ENCODE measurements at regions not wholly inside any gene's neighbourhood (a gene's known extent, or its start where the extent isn't known, plus 50 kb on each side); places are given as distances from the start of the nearest gene placed in this dataset.

GRCh38 chr2:18741895-18742732 is 152.7 kb upstream of the NT5C1B start:
- no peaks in the 10 kb centered on the region for H3K9me3 ChIP-seq
- ATAC-seq = peak; percentile 55
- no peak for TF ChIP-seq CTCF (IDR thresholded peaks at IDR 0.05)
- no peaks in the 10 kb centered on the region for H3K36me3 ChIP-seq
- H3K27ac ChIP-seq = peak overlapping the region; percentile 21
- H3K4me3 ChIP-seq = no peak overlapping the region
- H3K27me3 ChIP-seq = no peaks in the 10 kb centered on the region
- DNase-seq = no peak
- intact Hi-C loops (cut with DNase I) = loop anchor here (10.0 kb wide), 1 partner anchor 613 kb away; the partner anchor contains the start of gene OSR1
- H3K4me1 ChIP-seq = no peaks in the 10 kb centered on the region

GRCh38 chr2:18741191-18741590 is 151.8 kb upstream of the NT5C1B start:
- no peak for TF ChIP-seq CTCF (IDR thresholded peaks at IDR 0.05)
- H3K27ac ChIP-seq = peak overlapping the region; percentile 7
- ATAC-seq (no peak), DNase-seq (no peak)
- no peaks in the 10 kb centered on the region for H3K9me3 ChIP-seq
- H3K4me3 ChIP-seq = no peak overlapping the region
- H3K36me3 ChIP-seq = no peaks in the 10 kb centered on the region
- H3K27me3 ChIP-seq = no peaks in the 10 kb centered on the region
- H3K4me1 ChIP-seq = no peaks in the 10 kb centered on the region
- intact Hi-C loops (cut with DNase I) = loop anchor here (10.0 kb wide), 1 partner anchor 614 kb away; the partner anchor contains the start of gene OSR1

GRCh38 chr2:18740474-18740881 is 151.1 kb upstream of the NT5C1B start:
- no peaks in the 10 kb centered on the region for H3K36me3 ChIP-seq
- no peak for TF ChIP-seq CTCF (IDR thresholded peaks at IDR 0.05)
- ATAC-seq (peak; percentile 53), DNase-seq (peak; percentile 66)
- no peak overlapping the region for H3K4me3 ChIP-seq
- intact Hi-C loops (cut with DNase I) = loop anchor here (10.0 kb wide), 1 partner anchor 614 kb away; the partner anchor contains the start of gene OSR1
- H3K4me1 ChIP-seq = no peaks in the 10 kb centered on the region
- H3K27ac ChIP-seq = no peak overlapping the region
- H3K9me3 ChIP-seq = no peaks in the 10 kb centered on the region
- H3K27me3 ChIP-seq = no peaks in the 10 kb centered on the region

- H3K4me3 ChIP-seq = no peak overlapping the region
- no peaks in the 10 kb centered on the region for H3K9me3 ChIP-seq
- no peaks in the 10 kb centered on the region for H3K27me3 ChIP-seq
- no peak for TF ChIP-seq CTCF (IDR thresholded peaks at IDR 0.05)
- no peaks in the 10 kb centered on the region for H3K4me1 ChIP-seq
- ATAC-seq (no peak), DNase-seq (no peak)
- H3K36me3 ChIP-seq = no peaks in the 10 kb centered on the region
- intact Hi-C loops (cut with DNase I) = no loop called here
- no peak overlapping the region for H3K27ac ChIP-seq
These were observed 142.3 kb upstream of the NT5C1B start for GRCh38 chr2:18731666-18732065.

- Histone ChIP-seq H3K36me3 (no peaks in the 10 kb centered on the region), H3K4me1 (no peaks in the 10 kb centered on the region), H3K27me3 (no peaks in the 10 kb centered on the region), H3K4me3 (no peak overlapping the region), H3K9me3 (no peaks in the 10 kb centered on the region), H3K27ac (no peak overlapping the region)
- no peak for TF ChIP-seq CTCF (IDR thresholded peaks at IDR 0.05)
- intact Hi-C loops (cut with DNase I) = no loop called here
- DNase-seq (no peak), ATAC-seq (no peak)
These were observed 135.2 kb upstream of the NT5C1B start for GRCh38 chr2:18724371-18725145.

Data from upper lobe of right lung (tissue), 1 donor.